K562 (cell line): ENCODE measurements at regions not wholly inside any gene's neighbourhood (a gene's known extent, or its start where the extent isn't known, plus 50 kb on each side); places are given as distances from the start of the nearest gene placed in this dataset.

ENCODE experiments used
- ATAC-seq: fragments of 200-7000 bp; cut with Tn5 transposase; 3 replicates; pipeline ENCODE4 v1.9.1; 2020; ENCODE audit warnings: moderate library complexity
- BruUV-seq: library from RNA; stranded (reverse); fragments of 400-500 nt; replicated peaks from 2 replicates; lab custom pipeline; 2021; lab: Mats Ljungman, UMichigan
- CTCF ChIA-PET: fragments of 300-600 bp; formaldehyde crosslinking; extraction: SDS; loops from one replicate; lab custom pipeline; 2021; ENCODE audit warnings: low intra/inter-chr PET ratio; lab: Yijun Ruan, JAX
- POLR2A ChIA-PET: fragments of 300-600, 350-650 bp; sonication (Branson Sonifier 250); formaldehyde crosslinking; extraction: SDS; loops from one replicate; lab custom pipeline; 2021; ENCODE audit warnings: antibody characterized with exemption, inconsistent platforms; lab: Yijun Ruan, JAX
- DNase-seq, 4 experiments: peaks; one replicate each; pipeline versions ENCODE4 v3.0.0 to v3.0.0-alpha.2; 2011 to 2018; ENCODE audit warnings: low spot score in 3 of 4, mixed read lengths in 3 of 4; ENCODE audit errors: extremely low read depth in 1 of 4
- FAIRE-seq: peaks from 2 replicates; lab custom pipeline; 2011; peaks lifted over from hg19 to GRCh38; lab: Jason Lieb, UNC
- H2AFZ ChIP-seq: 2 replicates; pipeline ENCODE4 v1.6.0; 2011; ENCODE audit warnings: low read depth, low read length, control low read depth, inconsistent platforms
- H3K27ac ChIP-seq: fragments of 200-600 bp; 3 replicates; pipeline ENCODE4 v1.8.0; 2011; ENCODE audit warnings: low read depth, mild to moderate bottlenecking, control low read depth, inconsistent platforms, low read length, moderate library complexity, mixed read lengths; ENCODE audit errors: extremely low read depth
- H3K27me3 ChIP-seq, 2 experiments: fragments of 300-600 bp in 1 of 2; 2 replicates in 1 of 2; 3 replicates in 1 of 2; pipeline versions ENCODE4 v1.6.0 to v1.8.0; 2011; ENCODE audit warnings: inconsistent platforms in 2 of 2, low read length in 2 of 2, mild to moderate bottlenecking in 1 of 2, mixed read lengths in 1 of 2, moderate library complexity in 1 of 2; ENCODE audit not compliant: control insufficient read depth in 2 of 2, insufficient read depth in 2 of 2
- H3K36me3 ChIP-seq: fragments of 300-600 bp; 3 replicates; pipeline ENCODE4 v1.8.0; 2011; ENCODE audit warnings: mild to moderate bottlenecking, low read length, inconsistent platforms; ENCODE audit not compliant: control insufficient read depth, insufficient read depth
- H3K4me1 ChIP-seq, 2 experiments: fragments of 200-600 bp in 1 of 2; replicated peaks in 1 of 2; 2 replicates in 1 of 2; 3 replicates in 1 of 2; pipeline versions ENCODE4 v1.5.1 to v1.8.0; 2011; ENCODE audit warnings: inconsistent platforms in 2 of 2, low read length in 2 of 2, mild to moderate bottlenecking in 1 of 2, mixed read lengths in 1 of 2, moderate library complexity in 1 of 2; ENCODE audit not compliant: control insufficient read depth in 2 of 2, insufficient read depth in 2 of 2
- H3K4me2 ChIP-seq: 2 replicates; pipeline ENCODE4 v1.6.1; 2011; ENCODE audit warnings: low read length, control low read depth, inconsistent platforms, mixed read lengths; ENCODE audit not compliant: insufficient read depth
- H3K4me3 ChIP-seq: fragments of 200-600 bp; sonication (generic), shearing (Covaris generic); 2 replicates; pipeline ENCODE4 v1.5.1; 2016; ENCODE audit warnings: control low read depth, inconsistent platforms
- H3K79me2 ChIP-seq: fragments of 200-600 bp; 3 replicates; pipeline ENCODE4 v1.8.0; 2011; ENCODE audit warnings: low read length, inconsistent platforms; ENCODE audit not compliant: control insufficient read depth, insufficient read depth
- H3K9ac ChIP-seq, 2 experiments: 2 replicates each; pipeline versions ENCODE4 v1.6.0 to v1.6.1; 2011; ENCODE audit warnings: low read depth in 2 of 2, low read length in 2 of 2, control low read depth in 1 of 2, inconsistent platforms in 1 of 2, mild to moderate bottlenecking in 1 of 2, mixed read lengths in 1 of 2; ENCODE audit not compliant: insufficient read depth in 1 of 2
- H3K9me1 ChIP-seq: one replicate; pipeline ENCODE4 v1.6.0; 2011; ENCODE audit warnings: inconsistent platforms, mild to moderate bottlenecking, low read length, moderate library complexity; ENCODE audit not compliant: control insufficient read depth, insufficient read depth
- H3K9me3 ChIP-seq: replicated peaks from 2 replicates; pipeline ENCODE4 v1.5.1; 2011; ENCODE audit warnings: low read depth, low read length, inconsistent platforms; ENCODE audit not compliant: control insufficient read depth, insufficient read depth
- H4K20me1 ChIP-seq: replicated peaks from 2 replicates; pipeline ENCODE4 v1.6.1; 2011; ENCODE audit warnings: low read length, inconsistent platforms, mixed read lengths; ENCODE audit not compliant: control insufficient read depth, insufficient read depth
- BRD9 ChIP-seq: fragments of 450-650 bp; IDR thresholded peaks from 2 replicates; pipeline ENCODE4 v1.6.1; 2018; ENCODE audit warnings: low read depth; ENCODE audit not compliant: partially characterized antibody
- CHD1 ChIP-seq: fragments of 200-600 bp; sonication (generic); IDR thresholded peaks from one replicate; pipeline ENCODE4 v1.6.1; 2012; ENCODE audit warnings: mild to moderate bottlenecking, moderate library complexity, low read length, inconsistent platforms
- FOS ChIP-seq: IDR thresholded peaks from 3 replicates; pipeline ENCODE4 v1.6.1; 2011; ENCODE audit not compliant: insufficient read length; ENCODE audit errors: extremely low read depth
- NELFE ChIP-seq: IDR thresholded peaks from 2 replicates; pipeline ENCODE4 v1.6.1; 2011; ENCODE audit warnings: mild to moderate bottlenecking; ENCODE audit not compliant: insufficient read depth, insufficient read length
- NFE2 ChIP-seq: IDR thresholded peaks from 2 replicates; pipeline ENCODE4 v1.6.1; 2014; ENCODE audit warnings: antibody characterized with exemption, low read depth
- PCBP2 ChIP-seq: fragments of 200-400 bp; formaldehyde crosslinking; IDR thresholded peaks from 2 replicates; pipeline ENCODE4 v1.6.1; 2018; ENCODE audit warnings: low read length, low read depth, mild to moderate bottlenecking, moderate library complexity; ENCODE audit not compliant: poor library complexity, severe bottlenecking
- SPI1 ChIP-seq: IDR thresholded peaks from 2 replicates; pipeline ENCODE4 v1.6.1; 2011; ENCODE audit warnings: low read depth, low read length, control low read depth, borderline replicate concordance
- STAT5B ChIP-seq: fragments of 250-450 bp; sonication (Bioruptor Pico); IDR thresholded peaks from 2 replicates; pipeline ENCODE4 v1.8.0; 2021; ENCODE audit warnings: mild to moderate bottlenecking, inconsistent platforms
- TAF7 ChIP-seq: fragments of 450-650 bp; IDR thresholded peaks from 2 replicates; pipeline ENCODE4 v1.6.1; 2016; ENCODE audit warnings: missing genetic modification characterization, missing compliant biosample characterization
- YBX1 ChIP-seq: fragments of 450-650 bp; IDR thresholded peaks from 2 replicates; pipeline ENCODE4 v1.7.1; 2016; ENCODE audit warnings: mild to moderate bottlenecking
- ZC3H8 ChIP-seq: fragments of 450-650 bp; IDR thresholded peaks from 2 replicates; pipeline ENCODE4 v1.6.1; 2017
- ZNF778 ChIP-seq: fragments of 450-650 bp; formaldehyde crosslinking; IDR thresholded peaks from 2 replicates; pipeline ENCODE4 v1.4.0; 2020; ENCODE audit warnings: mild to moderate bottlenecking, moderate library complexity
- WGBS: fragments of 100-300 bp; shearing (Covaris generic); methylation state at CpG from one replicate; pipeline ENCODE4 v1.1.6; 2016; ENCODE audit warnings: low coverage, mixed read lengths; ENCODE audit not compliant: insufficient coverage; ENCODE audit errors: missing lambda C conversion rate; 5-methylcytosine and 5-hydroxymethylcytosine counted together
- in situ Hi-C: fragments of 300-500 bp; cut with MboI; formaldehyde crosslinking; loops from 4 replicates; pipeline ENCODE4 v1.15.0; 2018; ENCODE audit warnings: inconsistent platforms, mixed read lengths
- intact Hi-C: fragments of 100-400 bp; cut with micrococcal nuclease; formaldehyde crosslinking; loops from 2 replicates; pipeline ENCODE4 v1.14.2; 2022
- TF ChIP-seq, protein P1 (sequence below): fragments of 450-650 bp; formaldehyde crosslinking; IDR thresholded peaks from 2 replicates; pipeline ENCODE4 v1.4.0; 2020; ENCODE audit warnings: mild to moderate bottlenecking, mixed read lengths
- TF ChIP-seq, protein P2 (sequence below): conservative IDR thresholded peaks from 2 replicates; pipeline ENCODE4 v1.6.1; 2011; ENCODE audit warnings: low read depth, mild to moderate bottlenecking, low read length; ENCODE audit not compliant: control insufficient read depth

DNA sequence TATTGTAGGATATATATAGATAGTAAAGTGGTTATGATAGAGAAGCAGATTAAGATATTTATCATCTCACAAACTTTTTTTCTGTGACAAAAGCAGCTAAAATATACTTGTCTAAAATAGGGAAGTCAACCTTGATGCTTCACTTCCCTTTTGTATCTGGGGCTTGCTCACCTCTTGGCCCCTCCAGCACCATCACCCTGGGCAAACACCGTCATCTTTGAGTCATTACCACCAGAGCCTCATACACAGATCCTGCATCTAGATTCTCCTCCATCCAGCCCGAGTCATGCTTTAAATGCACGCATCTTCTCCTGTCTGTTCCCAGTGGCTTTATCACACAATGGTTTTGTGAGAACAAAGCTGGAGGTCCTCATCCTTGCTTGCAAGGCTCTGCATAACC, 1062.7 kb upstream of the EEF2KMT start:
- POLR2A ChIA-PET, result interaction anchor here (0.6 to 1.6 kb wide), 3 partner anchors 10 to 17 kb away, joined by 3 to 4 read pairs (median 3); no protein-coding TSS in a partner anchor
- Histone ChIP-seq H3K27me3 (peaks cover 0 to 6% of the 10 kb centered on the region in 2 experiments; a peak in 1 of 5 replicates), H3K36me3 (no peaks in the 10 kb centered on the region), H3K4me1 (no peaks in the 10 kb centered on the region), H3K4me2 (no peak overlapping the region), H3K9me1 (no peaks in the 10 kb centered on the region), H3K9ac (no peak overlapping the region), H3K79me2 (no peaks in the 10 kb centered on the region), H3K27ac (no peak overlapping the region), H3K9me3 (no peaks in the 10 kb centered on the region), H2AFZ (no peak overlapping the region), H4K20me1 (no peaks in the 10 kb centered on the region), H3K4me3 (no peak overlapping the region)
- TF ChIP-seq ZNF778, result no peak
- no peak for TF ChIP-seq BRD9
- TF ChIP-seq SPI1, result 0 out of 2 replicates have a peak, but pooled peaks have one; percentile 33
- intact Hi-C loops, result no loop called here
- no peak for FAIRE-seq
- CTCF ChIA-PET, result no interaction called here
- DNase-seq, result no peak
- BruUV-seq, result no TSS peak
- WGBS, result 0% methylated on average over 3 of the region's 3 CpGs
- in situ Hi-C loops, result no loop called here
- ATAC-seq, result no peak

- WGBS, result 1% methylated on average over 4 of the region's 4 CpGs
- FAIRE-seq, result no peak
- Histone ChIP-seq H3K9ac (no peak overlapping the region), H3K4me2 (0 out of 2 replicates have a peak overlapping the region, but pooled peaks have one; percentile 37), H3K79me2 (no peaks in the 10 kb centered on the region), H3K9me3 (no peaks in the 10 kb centered on the region), H3K4me1 (no peaks in the 10 kb centered on the region), H3K27me3 (peaks cover 0 to 6% of the 10 kb centered on the region in 2 experiments; a peak in 1 of 5 replicates), H3K36me3 (no peaks in the 10 kb centered on the region), H4K20me1 (no peaks in the 10 kb centered on the region), H3K9me1 (no peaks in the 10 kb centered on the region), H2AFZ (peak overlapping the region; percentile 40; the same call in 1 of the 2 replicates), H3K4me3 (no peak overlapping the region; the same call in 1 of the 2 replicates), H3K27ac (no peak overlapping the region)
- no peak for ATAC-seq
- intact Hi-C loops, result no loop called here
- in situ Hi-C loops, result no loop called here
- no peak for DNase-seq
- CTCF ChIA-PET, result no interaction called here
- no TSS peak for BruUV-seq
- POLR2A ChIA-PET, result no interaction called here
- TF ChIP-seq NELFE (no peak), ZC3H8 (no peak), YBX1 (no peak), STAT5B (CRISPR knock-in tag) (no peak), TAF7 (tag) (no peak), FOS (no peak), CHD1 (no peak), NFE2 (0 out of 2 replicates have a peak, but pooled peaks have one; percentile 48), PCBP2 (no peak)
- TF ChIP-seq, protein P1, sequence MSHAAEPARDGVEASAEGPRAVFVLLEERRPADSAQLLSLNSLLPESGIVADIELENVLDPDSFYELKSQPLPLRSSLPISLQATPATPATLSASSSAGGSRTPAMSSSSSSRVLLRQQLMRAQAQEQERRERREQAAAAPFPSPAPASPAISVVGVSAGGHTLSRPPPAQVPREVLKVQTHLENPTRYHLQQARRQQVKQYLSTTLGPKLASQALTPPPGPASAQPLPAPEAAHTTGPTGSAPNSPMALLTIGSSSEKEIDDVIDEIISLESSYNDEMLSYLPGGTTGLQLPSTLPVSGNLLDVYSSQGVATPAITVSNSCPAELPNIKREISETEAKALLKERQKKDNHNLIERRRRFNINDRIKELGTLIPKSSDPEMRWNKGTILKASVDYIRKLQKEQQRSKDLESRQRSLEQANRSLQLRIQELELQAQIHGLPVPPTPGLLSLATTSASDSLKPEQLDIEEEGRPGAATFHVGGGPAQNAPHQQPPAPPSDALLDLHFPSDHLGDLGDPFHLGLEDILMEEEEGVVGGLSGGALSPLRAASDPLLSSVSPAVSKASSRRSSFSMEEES (CRISPR knock-in tag), result peak; percentile 80
- TF ChIP-seq, protein P2, sequence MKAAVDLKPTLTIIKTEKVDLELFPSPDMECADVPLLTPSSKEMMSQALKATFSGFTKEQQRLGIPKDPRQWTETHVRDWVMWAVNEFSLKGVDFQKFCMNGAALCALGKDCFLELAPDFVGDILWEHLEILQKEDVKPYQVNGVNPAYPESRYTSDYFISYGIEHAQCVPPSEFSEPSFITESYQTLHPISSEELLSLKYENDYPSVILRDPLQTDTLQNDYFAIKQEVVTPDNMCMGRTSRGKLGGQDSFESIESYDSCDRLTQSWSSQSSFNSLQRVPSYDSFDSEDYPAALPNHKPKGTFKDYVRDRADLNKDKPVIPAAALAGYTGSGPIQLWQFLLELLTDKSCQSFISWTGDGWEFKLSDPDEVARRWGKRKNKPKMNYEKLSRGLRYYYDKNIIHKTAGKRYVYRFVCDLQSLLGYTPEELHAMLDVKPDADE, result no peak
Observed at GRCh38 chr16:6157806-6158205, 1060.2 kb upstream of the EEF2KMT start.
